Posterior vena cava (tissue), 2 donors: ENCODE measurements at regions not wholly inside any gene's neighbourhood (a gene's known extent, or its start where the extent isn't known, plus 50 kb on each side); places are given as distances from the start of the nearest gene placed in this dataset.

Experiments used
- DNase-seq: peaks from one replicate; pipeline ENCODE4 v3.0.0-alpha.2; 2020; ENCODE audit warnings: low spot score
- intact Hi-C, 2 donors: fragments of 100-400 bp; cut with DNase I; formaldehyde crosslinking; loops; one replicate each; pipeline versions ENCODE4 v1.14.1 to v1.14.2; 2022 to 2023
- donor health status: DM: yes; HTN: yes; CAD: no.
- donor health status: DM: yes; HTN: yes; CAD: no.

DNA sequence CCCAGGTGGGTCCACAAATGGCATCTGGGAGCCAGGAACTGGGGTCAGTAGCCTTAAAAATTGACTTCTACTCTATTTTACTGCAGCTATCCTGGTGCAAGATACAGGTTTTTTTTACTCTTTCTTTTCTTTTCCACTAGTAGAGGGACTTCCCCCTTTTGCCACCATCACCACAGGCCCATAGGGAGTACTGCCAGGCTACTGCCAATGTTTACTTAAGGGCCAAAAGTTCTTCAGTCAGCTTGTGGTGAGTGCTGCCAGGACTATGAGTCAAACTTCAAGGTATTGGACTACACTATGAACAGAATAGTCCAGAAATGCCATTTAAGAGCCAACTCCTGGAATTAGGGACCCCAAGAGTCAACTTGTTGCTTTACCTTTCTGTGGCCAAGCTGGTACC lies 94.7 kb downstream of the EDA2R start:
- DNase-seq = no peak
- intact Hi-C loops = loop anchor here in 1 of 2 donors (10.0 kb wide), 1 partner anchor 59 kb away; no protein-coding TSS in a partner anchor

DNA sequence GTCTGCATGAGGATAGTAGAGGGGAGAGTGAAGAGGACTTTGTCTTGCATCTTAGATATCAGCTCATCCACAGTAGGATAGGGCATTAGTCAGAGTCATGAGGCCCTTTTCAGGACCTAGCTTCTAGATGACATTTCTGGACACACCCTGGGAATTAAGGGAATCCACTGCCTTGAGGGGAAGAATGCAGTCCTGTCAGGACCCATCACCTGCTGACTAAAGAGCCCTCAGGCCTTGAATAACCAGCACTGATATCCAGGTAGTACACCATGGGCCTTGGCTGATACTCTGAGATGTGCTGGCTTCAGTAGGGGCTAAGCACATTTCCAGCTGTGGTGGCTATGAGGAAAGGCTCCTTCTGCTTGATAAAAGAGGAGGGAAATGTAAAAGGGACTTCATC lies 134.4 kb downstream of the EDA2R start:
- intact Hi-C loops = no loop called here

DNA sequence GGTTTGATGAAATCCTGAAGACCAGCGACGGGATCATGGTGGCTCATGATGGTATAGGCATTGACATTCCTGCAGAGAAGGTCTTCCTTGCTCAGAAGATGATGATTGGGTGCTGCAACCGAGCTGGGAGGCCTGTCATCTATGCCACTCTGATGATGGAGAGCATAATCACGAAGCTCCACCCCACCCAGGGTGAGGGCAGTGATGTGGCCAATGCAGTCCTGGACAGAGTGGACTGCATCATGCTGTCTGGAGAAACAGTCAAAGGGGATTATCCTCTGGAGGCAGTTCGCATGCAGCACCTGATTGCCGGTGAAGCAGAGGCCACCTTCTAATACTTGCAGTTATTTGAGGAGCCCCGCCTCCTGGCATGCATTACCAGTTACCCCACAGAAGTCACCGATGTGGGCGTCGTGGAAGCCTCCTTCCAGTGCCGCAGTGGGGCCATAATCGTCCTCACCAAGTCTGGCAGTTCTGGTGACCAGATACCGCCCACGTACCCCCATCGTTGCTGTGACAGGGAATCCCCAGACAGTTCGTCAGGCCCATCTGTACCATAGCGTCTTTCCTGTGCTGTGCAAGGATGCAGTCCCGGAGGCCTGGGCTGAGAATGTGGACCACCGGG lies 140.1 kb downstream of the EDA2R start:
- intact Hi-C loops = no loop called here
- no peak for DNase-seq

More for the DNA sequence above, 134.4 kb downstream of the EDA2R start:
- DNase-seq = no peak

DNA sequence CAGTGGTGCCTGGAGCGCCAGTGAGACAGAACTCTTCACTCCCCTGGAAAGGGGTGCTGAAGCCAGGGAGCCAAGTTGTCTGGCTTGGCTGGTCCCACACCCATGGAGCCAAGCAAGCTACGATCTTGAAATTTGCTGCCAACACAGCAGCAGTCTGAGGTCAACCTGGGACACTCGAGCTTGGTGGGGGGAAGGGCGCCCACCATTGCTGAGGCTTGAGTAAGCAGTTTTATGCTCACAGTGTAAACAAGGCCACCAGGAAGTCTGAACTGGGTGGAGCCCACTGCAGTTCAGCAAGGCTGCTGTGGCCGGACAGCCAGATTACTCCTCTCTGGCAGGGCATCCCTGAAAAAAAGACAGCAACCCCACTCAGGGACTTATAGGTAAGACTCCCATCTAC lies 149.5 kb downstream of the EDA2R start:
- intact Hi-C loops = loop anchor here in 1 of 2 donors (10.0 kb wide), 1 partner anchor 55 kb away; no protein-coding TSS in a partner anchor
- DNase-seq = no peak
